ENCODE measurements at regions not wholly inside any gene's neighbourhood (a gene's known extent, or its start where the extent isn't known, plus 50 kb on each side); places are given as distances from the start of the nearest gene placed in this dataset.
A peak's percentile ranks its signal among the peaks of the same experiment; 100 is the strongest.

GRCh38 chr13:111652676-111653075, 332.2 kb downstream of the TEX29 start:
- H3K9me3 Mint-ChIP-seq (ENCODE audit: unreplicated experiment): peaks cover 2% of the 10 kb centered on the region
- no peak for DNase-seq
- peaks cover 2% of the 10 kb centered on the region for H3K4me1 Mint-ChIP-seq (ENCODE audit: low read depth, unreplicated experiment)
- no peaks in the 10 kb centered on the region for H3K36me3 Mint-ChIP-seq (ENCODE audit: unreplicated experiment)
- H3K27me3 Mint-ChIP-seq (ENCODE audit: unreplicated experiment): peaks cover 4% of the 10 kb centered on the region
- no peak overlapping the region for H3K27ac Mint-ChIP-seq (ENCODE audit: unreplicated experiment)
- TF ChIP-seq CTCF (IDR thresholded peaks at IDR 0.05; ENCODE audit: partially characterized antibody, unreplicated experiment): no peak
- no peak overlapping the region for H3K4me3 Mint-ChIP-seq (ENCODE audit: unreplicated experiment)

- Mint-ChIP-seq H3K4me1 (ENCODE audit: low read depth, unreplicated experiment) (peaks cover 15% of the 10 kb centered on the region), H3K4me3 (ENCODE audit: unreplicated experiment) (no peak overlapping the region), H3K36me3 (ENCODE audit: unreplicated experiment) (no peaks in the 10 kb centered on the region), H3K27me3 (ENCODE audit: unreplicated experiment) (peaks cover 4% of the 10 kb centered on the region), H3K9me3 (ENCODE audit: unreplicated experiment) (peaks cover 2% of the 10 kb centered on the region), H3K27ac (ENCODE audit: unreplicated experiment) (no peak overlapping the region)
- no peak for DNase-seq
- TF ChIP-seq CTCF (IDR thresholded peaks at IDR 0.05; ENCODE audit: partially characterized antibody, unreplicated experiment): no peak
Measured at GRCh38 chr13:111654531-111654930, 334.1 kb downstream of the TEX29 start.

- TF ChIP-seq CTCF (IDR thresholded peaks at IDR 0.05; ENCODE audit: partially characterized antibody, unreplicated experiment): no peak
- Mint-ChIP-seq H3K4me3 (ENCODE audit: unreplicated experiment) (no peak overlapping the region), H3K36me3 (ENCODE audit: unreplicated experiment) (no peaks in the 10 kb centered on the region), H3K27me3 (ENCODE audit: unreplicated experiment) (peaks cover 4% of the 10 kb centered on the region), H3K9me3 (ENCODE audit: unreplicated experiment) (peaks cover 2% of the 10 kb centered on the region), H3K27ac (ENCODE audit: unreplicated experiment) (no peak overlapping the region), H3K4me1 (ENCODE audit: low read depth, unreplicated experiment) (peaks cover 15% of the 10 kb centered on the region)
- DNase-seq: no peak
Measured at GRCh38 chr13:111656439-111656838, 336.0 kb downstream of the TEX29 start.

GRCh38 chr13:111657013-111657412, 336.6 kb downstream of the TEX29 start:
- TF ChIP-seq CTCF (IDR thresholded peaks at IDR 0.05; ENCODE audit: partially characterized antibody, unreplicated experiment): no peak
- Mint-ChIP-seq H3K9me3 (ENCODE audit: unreplicated experiment) (peaks cover 2% of the 10 kb centered on the region), H3K4me3 (ENCODE audit: unreplicated experiment) (no peak overlapping the region), H3K4me1 (ENCODE audit: low read depth, unreplicated experiment) (peaks cover 15% of the 10 kb centered on the region), H3K36me3 (ENCODE audit: unreplicated experiment) (no peaks in the 10 kb centered on the region), H3K27ac (ENCODE audit: unreplicated experiment) (peak overlapping the region; percentile 8), H3K27me3 (ENCODE audit: unreplicated experiment) (peaks cover 4% of the 10 kb centered on the region)
- DNase-seq: no peak

- Mint-ChIP-seq H3K27me3 (ENCODE audit: unreplicated experiment) (peaks cover 6% of the 10 kb centered on the region), H3K4me3 (ENCODE audit: unreplicated experiment) (peak overlapping the region; percentile 67), H3K9me3 (ENCODE audit: unreplicated experiment) (peaks cover 2% of the 10 kb centered on the region), H3K4me1 (ENCODE audit: low read depth, unreplicated experiment) (peaks cover 15% of the 10 kb centered on the region), H3K27ac (ENCODE audit: unreplicated experiment) (peak overlapping the region; percentile 60), H3K36me3 (ENCODE audit: unreplicated experiment) (no peaks in the 10 kb centered on the region)
- TF ChIP-seq CTCF (IDR thresholded peaks at IDR 0.05; ENCODE audit: partially characterized antibody, unreplicated experiment): no peak
- peak; percentile 74 for DNase-seq
Measured at GRCh38 chr13:111658145-111659100, 338.0 kb downstream of the TEX29 start.

Data from glutamatergic neuron (in vitro differentiated cells).